CD4-positive, alpha-beta T cell treated with Interleukin-2 at 100 ng/mL for 4 hours (primary cell): ENCODE measurements at regions not wholly inside any gene's neighbourhood (a gene's known extent, or its start where the extent isn't known, plus 50 kb on each side); places are given as distances from the start of the nearest gene placed in this dataset.
"Not testable (repeated sequence)": the region's sequence is repeated elsewhere in the genome, so short reads cannot be mapped to it uniquely, and the experiment has no call there.

ENCODE experiments used
- DNase-seq: peaks from one replicate; pipeline ENCODE4 v3.0.0-alpha.2; 2020; ENCODE audit warnings: low spot score

DNA sequence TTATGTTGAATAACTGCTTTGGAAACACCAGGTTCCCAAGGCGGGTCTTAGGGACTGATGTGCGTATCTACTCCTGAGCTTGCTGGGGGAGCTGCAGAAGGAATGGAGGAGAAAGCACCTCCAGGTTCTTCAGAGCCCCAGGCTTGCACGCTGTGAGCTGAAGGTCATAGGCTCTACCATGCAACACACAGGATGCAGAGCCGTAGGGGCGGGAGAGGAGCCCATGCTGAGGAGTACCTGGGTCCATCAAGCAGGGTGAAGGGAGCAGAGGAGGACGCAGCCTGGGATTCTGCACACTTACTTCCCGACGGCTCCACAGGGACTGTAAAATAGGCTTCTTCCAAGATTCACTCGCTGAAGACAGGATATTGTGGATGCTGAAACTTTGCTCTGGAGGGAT lies 426.5 kb upstream of the FRG1 start:
- DNase-seq = no peak

DNA sequence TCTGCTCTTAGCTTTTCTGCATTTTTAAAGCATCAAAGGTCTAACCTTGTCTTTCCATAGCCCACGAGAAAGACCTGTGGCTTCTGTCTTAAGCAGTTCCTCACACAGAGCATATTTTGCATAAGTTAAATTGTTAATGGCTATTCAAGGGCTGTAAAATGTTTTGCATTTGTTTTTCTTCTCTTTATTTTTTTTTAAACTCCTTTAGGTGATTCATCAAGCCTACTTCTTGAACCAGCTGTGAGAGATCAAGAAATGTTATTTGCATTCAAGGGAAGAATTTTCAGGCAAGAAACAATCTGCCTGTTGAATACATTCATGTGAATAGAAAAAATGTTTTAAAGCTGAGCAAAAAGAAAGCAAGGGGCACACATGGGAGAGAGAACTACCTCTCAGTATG lies 423.8 kb upstream of the FRG1 start:
- no peak for DNase-seq

DNA sequence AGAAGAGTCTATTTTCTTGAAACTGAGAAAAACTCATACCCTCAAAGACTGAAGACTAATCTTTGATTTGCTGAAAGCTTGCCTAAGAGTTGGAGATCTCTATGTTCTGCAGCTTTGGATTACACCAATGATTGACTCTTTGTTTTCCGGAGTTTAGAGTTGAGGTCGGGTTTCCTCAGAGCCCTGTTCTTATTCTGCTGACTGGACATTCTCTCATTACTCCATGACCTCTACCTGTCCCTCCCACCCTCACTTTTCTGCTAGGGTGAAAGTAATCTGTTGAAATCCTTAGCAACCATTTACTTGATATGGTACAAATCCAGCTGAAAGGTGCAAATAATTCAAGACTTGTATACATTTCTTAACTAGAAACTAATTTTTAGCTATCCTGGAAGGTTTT lies 421.5 kb upstream of the FRG1 start:
- DNase-seq = no peak

DNA sequence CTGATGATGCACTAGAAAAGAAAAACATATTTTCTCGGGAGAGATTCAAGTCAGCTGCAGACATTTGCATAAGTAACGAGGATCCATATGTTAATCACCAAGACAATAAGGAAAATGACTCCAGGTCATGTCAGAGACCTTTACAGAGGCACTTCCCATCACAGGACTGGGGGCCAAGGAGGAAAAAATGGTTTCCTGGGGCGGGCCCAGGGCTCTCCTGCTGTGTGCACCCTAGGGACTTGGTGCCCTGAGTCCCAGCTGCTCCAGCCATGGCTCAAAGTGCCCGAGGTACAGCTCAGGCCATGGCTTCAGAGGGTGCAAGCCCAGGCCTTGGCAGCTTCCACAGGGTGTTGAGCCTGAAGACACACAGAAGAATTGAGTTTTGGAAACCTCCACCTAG lies 415.4 kb upstream of the FRG1 start:
- DNase-seq = no peak

DNA sequence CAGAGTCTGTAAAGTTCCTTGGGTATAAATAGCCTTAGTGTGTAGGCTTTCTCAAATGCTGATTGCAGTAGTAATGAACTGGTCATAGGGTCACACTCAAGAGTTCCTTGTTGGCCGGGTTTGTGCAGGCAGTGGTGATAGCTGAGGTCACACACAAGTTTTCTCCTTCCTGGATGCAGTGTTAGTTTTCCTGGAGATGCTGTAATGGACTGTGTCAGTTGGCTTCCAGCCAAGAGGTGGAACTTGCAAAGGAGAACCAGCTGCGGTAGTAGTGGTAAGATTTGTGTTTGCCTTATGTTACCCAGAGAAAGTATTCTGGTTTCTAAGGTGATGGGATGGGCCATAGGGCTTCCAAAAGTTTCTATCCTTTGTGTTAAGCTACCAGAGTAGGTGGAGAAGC lies 409.8 kb upstream of the FRG1 start:
- no peak for DNase-seq

DNA sequence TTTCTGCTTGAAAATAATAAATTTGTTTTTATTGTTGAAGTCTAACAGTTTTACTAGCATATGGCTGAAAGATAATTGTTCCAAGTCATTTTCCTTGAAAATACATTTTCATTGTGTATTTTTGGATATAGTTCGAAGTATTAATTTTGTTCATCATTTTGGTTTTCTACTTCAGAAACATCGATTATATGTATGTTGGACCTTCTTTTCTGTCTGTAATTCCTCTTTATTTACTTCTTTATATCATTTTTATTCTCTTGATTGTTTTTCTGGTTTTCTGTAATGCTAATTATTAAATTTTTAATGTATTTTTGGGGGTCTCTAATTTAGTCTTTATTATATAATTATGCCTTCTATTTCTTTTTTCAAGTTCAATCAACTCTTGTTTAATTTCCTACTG lies 407.1 kb upstream of the FRG1 start:
- DNase-seq = no peak

DNA sequence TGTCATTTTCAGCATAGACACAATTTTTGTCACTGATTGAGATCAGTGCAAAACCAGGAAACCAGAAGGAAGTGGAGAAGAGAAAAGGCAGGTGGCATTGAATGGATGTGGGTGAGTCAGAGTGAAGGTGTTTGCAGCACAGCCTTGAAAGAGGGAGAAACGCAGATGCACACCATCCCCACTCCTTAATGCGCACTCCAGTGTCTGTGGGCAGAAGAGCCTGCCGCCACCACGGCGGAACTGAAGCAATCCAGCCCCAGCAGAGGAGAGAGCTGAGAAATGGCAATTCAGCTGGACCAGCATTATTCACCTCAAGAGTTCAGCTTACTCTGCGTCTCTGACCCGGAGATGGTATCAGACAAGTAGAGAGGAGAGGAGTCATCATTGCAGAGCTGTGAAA lies 393.1 kb upstream of the FRG1 start:
- no peak for DNase-seq

DNA sequence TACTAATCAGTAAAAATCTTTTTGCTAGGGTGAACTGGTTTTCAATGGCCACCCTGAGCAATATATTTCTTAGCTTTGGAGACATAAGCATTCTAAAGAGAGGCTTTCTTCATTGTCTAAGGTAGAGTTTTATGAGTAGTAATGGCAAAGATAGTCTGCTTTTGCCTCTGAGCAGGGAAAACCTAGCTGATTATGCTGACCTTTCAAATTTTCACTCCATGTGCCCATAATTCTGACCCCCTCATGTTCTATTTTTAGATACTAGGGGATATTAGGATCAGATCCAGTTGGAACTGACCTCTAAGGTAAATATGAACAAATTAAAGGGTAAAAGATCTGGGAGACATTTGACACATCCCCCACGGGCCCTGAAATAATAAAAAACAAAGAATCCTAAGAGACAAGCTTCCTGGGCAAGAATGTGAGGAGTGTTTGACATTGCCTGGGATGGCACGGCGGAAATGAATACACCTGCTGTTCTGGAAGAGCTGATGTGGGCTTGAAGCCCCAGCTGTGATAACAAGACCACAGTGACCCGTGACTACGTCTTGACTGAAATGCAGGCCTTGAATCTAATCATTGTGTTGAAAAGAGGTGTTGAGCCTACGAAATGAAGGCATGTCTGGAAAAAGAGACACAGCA lies 392.1 kb upstream of the FRG1 start:
- no peak for DNase-seq

DNA sequence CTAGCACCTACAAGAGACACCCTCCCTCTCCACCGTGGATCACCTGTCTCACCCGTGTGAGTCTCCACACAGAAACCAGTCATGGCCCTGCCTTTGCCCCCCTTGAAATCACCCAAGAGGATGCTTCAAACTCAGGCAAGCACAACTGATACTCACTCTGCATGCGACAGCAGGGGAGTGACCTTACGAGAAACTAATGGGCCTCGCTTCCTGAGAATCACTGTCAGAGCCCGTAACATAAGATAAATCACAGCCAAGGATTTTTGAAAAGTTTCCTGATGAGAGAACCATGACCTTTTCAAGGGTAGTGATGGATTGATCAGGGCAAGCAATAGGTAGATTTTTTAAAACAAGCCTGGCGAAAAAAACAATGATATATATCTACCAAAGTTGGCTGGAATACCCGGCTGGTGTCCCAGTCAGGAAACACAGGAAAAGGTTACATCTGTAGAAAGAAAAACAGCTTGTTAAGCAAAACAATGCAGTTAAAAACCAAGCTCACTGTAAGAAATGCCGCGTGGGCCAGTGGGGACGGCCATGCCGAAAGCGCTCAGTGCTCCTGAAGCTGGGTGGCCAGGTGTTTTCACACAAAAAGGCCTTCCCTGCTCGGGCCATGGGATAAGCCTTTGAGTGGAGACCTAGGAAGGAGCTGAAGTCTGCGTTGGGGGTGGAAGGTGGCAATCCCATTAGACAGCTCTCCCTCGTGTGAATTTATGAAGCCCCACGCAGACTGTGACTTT lies 388.6 kb upstream of the FRG1 start:
- DNase-seq = not testable (repeated sequence)

DNA sequence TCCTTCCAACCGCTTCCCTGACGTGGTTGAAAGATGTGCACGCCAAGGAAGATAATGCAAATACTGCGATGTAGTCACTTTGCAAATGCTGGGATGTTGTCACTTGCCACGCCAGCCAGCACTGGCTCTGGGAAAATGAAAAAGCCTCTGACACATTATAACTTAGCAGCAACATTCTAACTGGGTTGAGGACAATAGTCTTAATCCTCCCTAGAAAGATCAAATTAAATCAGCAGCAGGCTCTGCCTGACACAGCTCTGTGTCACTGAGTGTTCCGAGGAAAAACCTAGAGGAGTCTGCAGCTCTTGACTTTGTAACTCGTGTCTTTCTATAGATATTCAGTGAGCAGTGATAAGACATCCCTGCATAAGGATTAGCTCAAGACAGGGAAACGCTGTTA lies 380.1 kb upstream of the FRG1 start:
- DNase-seq = not testable (repeated sequence)

DNA sequence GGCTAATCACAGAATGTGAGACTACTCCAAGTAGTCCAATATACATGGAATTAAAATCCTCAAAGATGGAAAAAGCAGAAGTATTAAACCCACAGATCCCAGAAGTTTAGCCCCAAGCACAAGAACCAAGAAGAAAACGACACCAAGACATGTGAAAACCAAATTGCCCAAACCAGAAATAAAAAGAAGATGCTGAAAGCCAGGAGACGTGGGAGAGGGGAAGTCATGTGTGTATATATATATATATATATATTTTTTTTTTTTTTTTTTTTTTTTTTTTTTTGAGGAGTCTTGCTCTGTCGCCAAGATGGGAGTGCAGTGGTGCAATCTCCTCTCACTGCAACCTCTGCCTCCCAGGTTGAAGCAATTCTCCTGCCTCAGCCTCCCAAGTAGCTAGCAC lies 376.9 kb upstream of the FRG1 start:
- not testable (repeated sequence) for DNase-seq

DNA sequence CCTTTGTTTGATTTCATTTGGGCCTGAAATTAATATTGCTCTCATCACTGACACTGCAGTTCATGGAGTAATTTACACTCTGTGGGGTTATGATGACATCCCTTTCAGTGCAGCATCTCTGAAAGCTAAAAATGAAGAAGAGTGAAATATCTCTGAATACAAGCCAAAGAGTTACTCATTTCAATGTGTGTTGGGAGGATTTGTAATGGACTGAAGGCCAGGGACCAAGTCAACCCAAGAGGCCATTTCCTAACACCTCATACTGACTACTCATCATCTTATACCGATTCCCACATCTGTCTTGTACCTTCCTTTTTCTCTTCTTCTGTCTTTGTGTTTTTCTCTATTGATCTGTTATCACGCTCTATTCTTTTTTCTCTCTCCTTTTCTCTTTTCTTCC lies 374.4 kb upstream of the FRG1 start:
- not testable (repeated sequence) for DNase-seq

DNA sequence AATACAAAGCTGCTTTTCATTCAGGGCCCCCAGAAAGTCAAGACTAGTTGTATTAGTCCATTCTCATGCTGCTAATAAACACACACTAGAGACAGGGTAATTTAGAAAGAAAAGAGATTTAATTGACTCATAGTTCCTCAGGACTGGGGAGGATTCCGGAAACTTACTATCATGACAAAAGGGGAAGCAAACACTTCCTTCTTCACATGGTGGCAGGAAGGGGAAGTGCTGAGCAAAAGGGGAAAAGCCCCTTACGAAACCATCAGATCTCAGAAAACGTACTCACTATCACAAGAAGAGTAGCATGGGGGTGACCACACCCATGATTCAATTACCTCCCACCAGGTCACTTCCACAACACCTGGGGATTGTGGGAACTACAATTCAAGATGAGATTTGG lies 373.8 kb upstream of the FRG1 start:
- not testable (repeated sequence) for DNase-seq

DNA sequence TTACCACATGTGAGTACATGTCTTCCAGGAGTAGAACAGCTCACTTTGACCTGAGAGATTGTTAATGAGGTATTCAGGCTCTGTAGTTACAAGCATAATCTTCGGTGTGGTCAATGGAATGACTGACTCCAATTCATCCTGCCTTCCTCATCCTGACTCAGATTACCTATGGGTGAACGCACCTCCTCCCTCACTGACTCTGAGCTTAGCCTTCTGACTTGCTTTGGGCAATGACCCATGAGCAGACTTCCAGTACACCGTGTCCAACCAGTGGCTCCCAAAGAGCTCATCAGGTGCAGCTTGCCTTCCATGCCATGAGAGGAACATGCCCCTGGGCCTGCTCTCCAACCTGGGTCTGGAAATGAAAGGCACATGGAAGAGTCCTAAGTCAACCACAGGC lies 361.0 kb upstream of the FRG1 start:
- DNase-seq = not testable (repeated sequence)

DNA sequence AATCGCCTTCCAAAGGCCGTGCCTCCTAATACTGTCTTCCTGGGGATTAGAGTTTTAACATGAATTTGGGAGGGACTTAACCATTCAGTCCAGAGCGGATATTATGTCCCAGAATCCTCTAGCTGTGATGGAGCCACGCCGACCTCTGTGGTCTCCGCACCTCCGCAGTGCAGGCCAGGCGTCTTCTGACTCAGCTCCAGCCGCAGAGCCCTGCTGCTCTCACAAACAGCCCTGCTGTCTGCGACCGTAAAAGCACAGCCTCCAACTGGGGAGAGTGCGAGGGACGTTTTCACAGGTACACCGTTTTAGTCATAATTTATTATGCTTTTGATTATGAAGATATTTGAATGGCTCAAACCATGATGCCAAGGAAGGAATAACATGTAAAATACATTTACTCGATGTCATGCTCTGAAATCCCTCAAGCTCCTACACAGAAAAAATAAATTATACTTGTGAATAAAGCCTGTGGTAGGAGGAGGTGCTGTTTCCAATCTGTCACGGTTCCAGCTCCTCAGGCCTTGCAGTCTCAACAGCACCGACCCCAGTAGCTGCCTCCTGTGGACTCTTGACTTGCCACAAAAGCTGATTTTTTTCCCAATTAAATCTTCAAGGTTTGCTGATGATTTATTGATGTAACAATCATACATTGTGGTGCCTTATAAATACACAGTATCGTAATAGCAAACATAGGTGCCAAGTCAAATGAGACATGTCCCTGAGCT lies 353.6 kb upstream of the FRG1 start:
- DNase-seq = not testable (repeated sequence)

DNA sequence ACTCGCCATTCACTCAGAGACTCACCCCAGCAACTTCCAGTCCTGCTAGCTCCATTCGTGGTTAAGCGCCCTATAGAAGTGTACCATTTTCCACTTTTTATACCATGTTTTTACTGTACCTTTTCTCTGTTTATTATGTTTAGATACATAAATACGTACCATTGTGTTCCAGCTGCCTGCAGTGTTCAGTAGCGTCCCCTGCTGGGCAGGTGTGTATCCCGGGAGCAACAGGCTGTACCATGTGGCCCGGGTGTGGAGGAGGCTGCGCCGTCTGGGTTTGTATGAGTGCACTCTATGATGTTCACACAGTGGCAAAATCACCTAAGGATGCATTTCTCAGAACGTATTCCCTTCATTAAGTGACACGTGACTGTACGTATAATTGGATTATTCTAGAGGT lies 351.5 kb upstream of the FRG1 start:
- DNase-seq = not testable (repeated sequence)

DNA sequence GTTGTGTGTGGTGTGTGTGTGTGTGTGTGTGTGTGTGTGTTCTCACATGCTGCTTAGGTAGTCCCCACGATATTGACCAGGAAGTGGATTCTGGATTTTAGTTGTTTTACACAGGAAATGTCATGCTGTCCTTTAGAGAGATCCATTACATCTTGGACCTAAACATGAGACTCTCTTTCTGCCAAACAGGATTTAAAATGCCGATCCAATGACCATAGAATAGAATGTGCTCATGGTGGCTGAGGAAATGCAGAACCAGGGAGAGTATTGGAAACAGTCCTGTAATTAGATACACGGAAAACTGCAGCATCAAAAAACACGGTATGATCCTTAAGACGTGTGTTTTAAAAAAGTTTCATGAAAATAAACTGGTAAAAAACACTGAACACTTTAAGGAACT lies 347.8 kb upstream of the FRG1 start:
- DNase-seq = no peak

DNA sequence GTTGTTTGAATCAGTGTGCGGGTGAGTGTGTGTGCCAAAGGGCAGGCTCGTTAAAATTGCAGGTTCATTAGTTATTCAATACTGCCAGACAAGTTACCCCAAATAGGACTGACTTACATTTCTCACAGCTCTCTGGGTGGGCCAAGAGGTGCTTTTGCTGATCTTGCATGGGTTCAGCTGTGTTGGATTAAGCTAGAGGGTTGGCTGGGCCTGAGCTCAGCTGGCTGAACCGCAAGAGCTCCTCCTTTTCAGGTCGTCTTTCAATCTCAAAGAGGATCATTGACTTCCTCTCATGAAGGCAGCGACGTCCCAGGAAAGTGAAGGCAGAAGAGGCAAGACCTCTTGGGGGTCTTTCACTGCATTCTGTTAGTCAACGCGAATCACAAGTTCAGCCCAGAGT lies 343.3 kb upstream of the FRG1 start:
- DNase-seq = no peak

DNA sequence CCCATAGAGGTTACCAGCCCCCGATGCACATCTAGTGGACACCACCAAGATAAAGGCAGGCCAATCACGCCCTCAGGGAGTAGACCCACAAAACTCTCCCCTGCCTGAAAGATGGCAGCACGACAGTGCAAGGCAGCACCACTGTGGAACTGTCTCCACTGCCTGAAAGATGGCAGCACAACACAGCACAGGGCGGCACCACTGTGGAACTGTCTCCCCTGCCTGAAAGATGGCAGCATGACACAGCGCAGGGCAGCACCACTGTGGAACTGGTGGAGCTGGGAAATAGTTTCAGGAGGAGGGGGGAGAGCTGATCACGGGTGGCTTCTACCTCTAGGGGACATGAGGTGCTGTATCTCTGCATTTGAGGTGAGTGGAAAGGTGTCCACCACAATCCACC lies 340.4 kb upstream of the FRG1 start:
- DNase-seq = no peak

DNA sequence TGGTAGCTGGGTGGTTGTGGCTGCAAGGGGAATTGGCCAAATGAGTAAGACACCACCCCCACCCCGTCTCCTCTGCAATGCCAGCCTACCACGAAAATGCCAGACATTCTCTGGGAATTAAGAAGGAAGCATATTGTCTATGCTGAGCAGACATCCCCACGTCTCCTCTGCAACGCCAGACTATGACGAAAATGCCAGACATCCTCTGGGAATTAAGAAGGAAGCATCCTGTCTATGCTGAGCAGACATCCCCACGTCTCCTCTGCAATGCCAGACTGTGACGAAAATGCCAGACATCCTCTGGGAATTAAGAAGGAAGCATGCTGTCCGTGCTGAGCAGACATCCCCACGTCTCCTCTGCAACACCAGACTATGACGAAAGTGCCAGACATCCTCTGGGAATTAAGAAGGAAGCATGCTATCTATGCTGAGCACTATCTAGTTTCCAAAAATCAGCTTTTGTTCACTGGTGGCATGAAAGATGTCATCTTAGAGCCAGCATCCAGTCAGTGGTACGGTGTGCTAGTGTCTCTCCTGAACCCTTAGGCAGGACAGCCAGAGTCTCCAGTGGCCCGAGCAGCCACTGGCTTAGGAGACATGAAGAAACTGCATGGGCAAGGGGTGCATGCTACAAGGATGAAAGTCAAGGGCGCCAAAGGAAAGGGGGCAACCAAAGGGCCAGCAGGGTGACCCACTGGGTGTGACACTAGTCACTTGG lies 339.8 kb upstream of the FRG1 start:
- DNase-seq = no peak

DNA sequence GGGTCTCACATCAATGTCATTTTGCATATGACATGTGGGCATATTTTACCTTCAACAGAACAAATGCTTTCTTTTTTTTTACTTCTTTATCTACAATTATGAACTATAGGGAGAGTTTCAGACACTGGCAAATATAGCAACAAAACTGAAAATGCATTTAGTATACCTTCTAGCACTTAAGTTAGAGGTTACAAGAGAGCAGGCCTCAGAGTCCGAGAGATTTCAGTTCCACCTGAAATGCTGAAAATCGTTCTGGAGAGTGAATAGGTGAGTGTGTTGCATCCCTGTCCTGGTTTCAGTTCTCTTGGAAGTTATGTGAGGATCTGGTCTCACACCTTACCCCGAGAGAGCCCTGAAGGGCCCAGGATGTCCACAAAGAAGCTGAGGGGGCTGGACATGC lies 337.8 kb upstream of the FRG1 start:
- DNase-seq = not testable (repeated sequence)

DNA sequence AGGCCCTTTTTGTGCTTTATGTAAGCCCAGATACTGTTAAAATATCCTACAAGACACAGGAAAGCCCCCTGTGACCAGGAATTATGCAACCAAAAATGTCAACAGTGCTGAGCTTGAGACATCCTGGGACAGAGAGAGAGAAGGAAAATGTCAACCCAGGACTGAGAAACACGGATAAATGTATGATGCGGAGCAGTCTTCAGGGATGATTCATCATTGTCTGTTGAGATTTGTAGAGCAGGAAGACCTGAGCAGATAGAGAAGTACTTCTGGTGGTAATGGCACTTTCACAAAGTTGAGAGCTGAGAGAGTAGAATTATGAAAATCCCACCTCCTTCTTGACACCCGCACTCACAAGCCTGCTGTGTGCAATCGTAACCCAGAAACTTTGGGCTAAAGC lies 330.1 kb upstream of the FRG1 start:
- not testable (repeated sequence) for DNase-seq

DNA sequence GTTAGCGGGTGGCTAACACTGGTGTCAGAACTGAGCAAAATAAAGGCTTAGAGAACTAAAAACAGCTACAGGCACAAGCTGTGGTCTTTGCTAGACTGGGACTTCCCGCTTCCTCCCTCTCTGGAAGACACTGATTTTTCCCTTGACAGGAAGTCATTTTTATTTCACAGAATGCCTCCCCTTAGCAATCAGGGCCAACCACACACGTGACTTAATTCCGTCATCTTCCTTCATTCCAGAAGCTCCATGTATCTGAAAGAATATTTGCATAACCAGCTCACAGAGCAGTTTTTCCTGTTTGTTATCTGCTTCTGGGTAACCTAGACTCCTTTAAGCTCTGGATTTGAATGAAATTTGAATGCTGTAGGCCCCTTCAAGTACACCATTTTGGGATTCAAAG lies 327.5 kb upstream of the FRG1 start:
- DNase-seq = no peak
